ENCODE measurements at regions not wholly inside any gene's neighbourhood (a gene's known extent, or its start where the extent isn't known, plus 50 kb on each side); places are given as distances from the start of the nearest gene placed in this dataset.

GRCh38 chr20:21873291-21873690 is 167.8 kb downstream of the PAX1 start:
- Histone ChIP-seq H3K27me3 (ENCODE audit: control insufficient read depth in 2 of 2, insufficient read depth in 2 of 2, low read length in 2 of 2) (no peaks in the 10 kb centered on the region), H3K9ac (ENCODE audit: insufficient read depth in 1 of 2, low read depth in 2 of 2, low read length in 2 of 2) (no peak overlapping the region), H3K79me2 (ENCODE audit: control insufficient read depth, insufficient read depth, low read length) (no peaks in the 10 kb centered on the region), H3K9me1 (ENCODE audit: control insufficient read depth, insufficient read depth, low read length) (no peaks in the 10 kb centered on the region), H4K20me1 (replicated peaks; ENCODE audit: control insufficient read depth, insufficient read depth, low read length) (no peaks in the 10 kb centered on the region), H3K4me3 (no peak overlapping the region), H3K4me2 (ENCODE audit: insufficient read depth, low read length) (no peak overlapping the region), H3K9me3 (replicated peaks; ENCODE audit: control insufficient read depth, insufficient read depth, low read depth, low read length) (no peaks in the 10 kb centered on the region), H2AFZ (ENCODE audit: low read depth, low read length) (no peak overlapping the region), H3K27ac (ENCODE audit: extremely low read depth, low read depth, low read length) (no peak overlapping the region), H3K4me1 (replicated peaks in 1 of 2; ENCODE audit: control insufficient read depth in 2 of 2, insufficient read depth in 2 of 2, low read length in 2 of 2) (no peaks in the 10 kb centered on the region), H3K36me3 (ENCODE audit: control insufficient read depth, insufficient read depth, low read length) (no peaks in the 10 kb centered on the region)
- in situ Hi-C loops (cut with MboI), result no loop called here
- no TSS peak for BruUV-seq (replicated peaks)
- ChIA-PET POLR2A (no interaction called here), CTCF (ENCODE audit: low intra/inter-chr PET ratio) (no interaction called here)
- ATAC-seq (no peak), DNase-seq (ENCODE audit: extremely low read depth in 1 of 4, low spot score in 3 of 4) (no peak), FAIRE-seq (no peak)
- no peak for TF ChIP-seq SIN3B (IDR thresholded peaks at IDR 0.05; ENCODE audit: low read depth)
- intact Hi-C loops (cut with micrococcal nuclease), result no loop called here
- WGBS (ENCODE audit: insufficient coverage, low coverage, missing lambda C conversion rate), result 10% methylated on average over 2 of the region's 3 CpGs

GRCh38 chr20:21867811-21868210 is 162.3 kb downstream of the PAX1 start:
- ChIA-PET POLR2A (no interaction called here), CTCF (ENCODE audit: low intra/inter-chr PET ratio) (no interaction called here)
- no peaks in the 10 kb centered on the region for H3K4me1 ChIP-seq (replicated peaks in 1 of 2; ENCODE audit: control insufficient read depth in 2 of 2, insufficient read depth in 2 of 2, low read length in 2 of 2)
- no TSS peak for BruUV-seq (replicated peaks)
- TF ChIP-seq SNAPC5 (CRISPR knock-in tag; IDR thresholded peaks at IDR 0.05) (no peak), FOXP4 (CRISPR knock-in tag; IDR thresholded peaks at IDR 0.05; ENCODE audit: borderline replicate concordance) (no peak)
- FAIRE-seq (no peak), ATAC-seq (no peak), DNase-seq (ENCODE audit: extremely low read depth in 1 of 4, low spot score in 3 of 4) (no peak)
- no peaks in the 10 kb centered on the region for H3K9me3 ChIP-seq (replicated peaks; ENCODE audit: control insufficient read depth, insufficient read depth, low read depth, low read length)
- no peak overlapping the region for H2AFZ ChIP-seq (ENCODE audit: low read depth, low read length)
- intact Hi-C loops (cut with micrococcal nuclease) (no loop called here), in situ Hi-C loops (cut with MboI) (no loop called here)
- H3K9me1 ChIP-seq (ENCODE audit: control insufficient read depth, insufficient read depth, low read length), result no peaks in the 10 kb centered on the region
- H3K27me3 ChIP-seq (ENCODE audit: control insufficient read depth in 2 of 2, insufficient read depth in 2 of 2, low read length in 2 of 2), result no peaks in the 10 kb centered on the region
- no peak overlapping the region for H3K9ac ChIP-seq (ENCODE audit: insufficient read depth in 1 of 2, low read depth in 2 of 2, low read length in 2 of 2)
- H3K4me2 ChIP-seq (ENCODE audit: insufficient read depth, low read length), result no peak overlapping the region
- no peak overlapping the region for H3K27ac ChIP-seq (ENCODE audit: extremely low read depth, low read depth, low read length)
- H3K4me3 ChIP-seq, result no peak overlapping the region
- 0% methylated on average over 4 of the region's 4 CpGs for WGBS (ENCODE audit: insufficient coverage, low coverage, missing lambda C conversion rate)
- H3K79me2 ChIP-seq (ENCODE audit: control insufficient read depth, insufficient read depth, low read length), result no peaks in the 10 kb centered on the region
- H3K36me3 ChIP-seq (ENCODE audit: control insufficient read depth, insufficient read depth, low read length), result no peaks in the 10 kb centered on the region
- H4K20me1 ChIP-seq (replicated peaks; ENCODE audit: control insufficient read depth, insufficient read depth, low read length), result no peaks in the 10 kb centered on the region

Measured in K562 (cell line).